HG02678 (cell line): ENCODE measurements at regions not wholly inside any gene's neighbourhood (a gene's known extent, or its start where the extent isn't known, plus 50 kb on each side); places are given as distances from the start of the nearest gene placed in this dataset.

Experiments
- ATAC-seq: cut with Tn5 transposase; IDR thresholded peaks from one replicate; pipeline ENCODE4 v1.9.1; 2021; ENCODE audit warnings: mild to moderate bottlenecking, moderate library complexity; ENCODE audit not compliant: unreplicated experiment

GRCh38 chr3:59268170-59268569 is 218.3 kb upstream of the CFAP20DC start:
- no peak for ATAC-seq

- ATAC-seq, result no peak
Observed at GRCh38 chr3:59267021-59267420, 217.2 kb upstream of the CFAP20DC start.

GRCh38 chr3:59266551-59266950 is 216.7 kb upstream of the CFAP20DC start:
- no peak for ATAC-seq

- no peak for ATAC-seq
Observed at GRCh38 chr3:59265566-59265965, 215.7 kb upstream of the CFAP20DC start.

GRCh38 chr3:59264366-59264765 is 214.5 kb upstream of the CFAP20DC start:
- ATAC-seq, result no peak

GRCh38 chr3:59263152-59263551 is 213.3 kb upstream of the CFAP20DC start:
- ATAC-seq, result no peak

- peak; percentile 84 for ATAC-seq
Observed at GRCh38 chr3:59262076-59262498, 212.3 kb upstream of the CFAP20DC start.

- no peak for ATAC-seq
Observed at GRCh38 chr3:59261009-59261408, 211.2 kb upstream of the CFAP20DC start.

GRCh38 chr3:59258550-59259260 is 208.9 kb upstream of the CFAP20DC start:
- ATAC-seq, result no peak

GRCh38 chr3:59257506-59257905 is 207.7 kb upstream of the CFAP20DC start:
- no peak for ATAC-seq

GRCh38 chr3:59256230-59256629 is 206.4 kb upstream of the CFAP20DC start:
- no peak for ATAC-seq

- no peak for ATAC-seq
Observed at GRCh38 chr3:59254976-59255375, 205.2 kb upstream of the CFAP20DC start.

- no peak for ATAC-seq
Observed at GRCh38 chr3:59254433-59254832, 204.6 kb upstream of the CFAP20DC start.

- no peak for ATAC-seq
Observed at GRCh38 chr3:59253523-59253922, 203.7 kb upstream of the CFAP20DC start.

- ATAC-seq, result no peak
Observed at GRCh38 chr3:59251869-59252268, 202.0 kb upstream of the CFAP20DC start.

- ATAC-seq, result no peak
Observed at GRCh38 chr3:59250600-59250999, 200.8 kb upstream of the CFAP20DC start.

- ATAC-seq, result no peak
Observed at GRCh38 chr3:59249698-59250361, 200.0 kb upstream of the CFAP20DC start.

- ATAC-seq, result no peak
Observed at GRCh38 chr3:59249004-59249403, 199.2 kb upstream of the CFAP20DC start.

GRCh38 chr3:59247402-59247841 is 197.6 kb upstream of the CFAP20DC start:
- no peak for ATAC-seq

GRCh38 chr3:59246719-59247401 is 197.0 kb upstream of the CFAP20DC start:
- no peak for ATAC-seq

- no peak for ATAC-seq
Observed at GRCh38 chr3:59245859-59246501, 196.2 kb upstream of the CFAP20DC start.
